ENCODE measurements at regions not wholly inside any gene's neighbourhood (a gene's known extent, or its start where the extent isn't known, plus 50 kb on each side); places are given as distances from the start of the nearest gene placed in this dataset.

- TF ChIP-seq SIX5 (IDR thresholded peaks at IDR 0.05; ENCODE audit: low read depth, low read length) = no peak
- no peak for TF ChIP-seq TEAD4 (IDR thresholded peaks at IDR 0.05; ENCODE audit: low read depth, low read length)
These were observed 405.8 kb downstream of the IGSF11 start (continued) for GRCh38 chr3:118628704-118629341.
